B cell (primary cell): ENCODE measurements at regions not wholly inside any gene's neighbourhood (a gene's known extent, or its start where the extent isn't known, plus 50 kb on each side); places are given as distances from the start of the nearest gene placed in this dataset.

Source experiments
- ATAC-seq: fragments of 200-7000 bp; cut with Tn5 transposase; one replicate; pipeline ENCODE4 v1.10.0; 2021; ENCODE audit warnings: low read depth, mild to moderate bottlenecking, moderate number of reproducible peaks, moderate library complexity
- CTCF ChIA-PET: fragments of 350-600 bp; sonication (Branson Sonifier 250); formaldehyde crosslinking; loops from one replicate; lab custom pipeline; 2021; ENCODE audit warnings: antibody characterized with exemption, inconsistent platforms; lab: Charles Lee
- POLR2A ChIA-PET: fragments of 350-600 bp; sonication (Branson Sonifier 250); formaldehyde crosslinking; loops from one replicate; lab custom pipeline; 2021; ENCODE audit warnings: antibody characterized with exemption; lab: Charles Lee
- DNase-seq: peaks from one replicate; pipeline ENCODE4 v3.0.0; 2013
- H2AFZ ChIP-seq: 2 replicates; pipeline ENCODE4 v1.6.1; 2012; ENCODE audit warnings: mild to moderate bottlenecking, low read depth, low read length; ENCODE audit not compliant: insufficient read depth, poor library complexity, severe bottlenecking
- H3K27ac ChIP-seq, 2 donors: 1 replicate in 1 of 2; 2 replicates in 1 of 2; pipeline ENCODE4 v1.5.1; 2012 to 2013; ENCODE audit warnings: low read length in 2 of 2, mild to moderate bottlenecking in 2 of 2, moderate library complexity in 1 of 2
- H3K27me3 ChIP-seq, 4 experiments: fragments of 200-600 bp in 1 of 4; sonication (generic) in 1 of 4; replicated peaks in 1 of 4; 1 replicate in 2 of 4; 2 replicates in 2 of 4; pipeline versions ENCODE4 v1.6.1 to v1.7.0; 2013 to 2016; ENCODE audit warnings: low read length in 3 of 4, mild to moderate bottlenecking in 2 of 4, mixed read lengths in 1 of 4, moderate library complexity in 1 of 4; ENCODE audit not compliant: insufficient read depth in 4 of 4, control insufficient read depth in 3 of 4; ENCODE audit errors: control extremely low read depth in 1 of 4
- H3K36me3 ChIP-seq, 2 experiments: replicated peaks in 1 of 2; 1 replicate in 1 of 2; 2 replicates in 1 of 2; pipeline versions ENCODE4 v1.6.1 to v1.7.1; 2013; ENCODE audit warnings: low read length in 1 of 2; ENCODE audit not compliant: insufficient read depth in 2 of 2, control insufficient read depth in 1 of 2; ENCODE audit errors: control extremely low read depth in 1 of 2, extremely low read depth in 1 of 2
- H3K4me1 ChIP-seq, 2 donors: fragments of 200-600 bp in 1 of 2; sonication (generic) in 1 of 2; 1 replicate in 1 of 2; 2 replicates in 1 of 2; pipeline versions ENCODE4 v1.5.1 to v1.6.1; 2013 to 2017; ENCODE audit warnings: low read length in 2 of 2; ENCODE audit not compliant: control insufficient read depth in 2 of 2, insufficient read depth in 2 of 2
- H3K4me2 ChIP-seq: replicated peaks from 2 replicates; pipeline ENCODE3; 2012; ENCODE audit warnings: mild to moderate bottlenecking, low read depth, low read length; ENCODE audit not compliant: poor library complexity, severe bottlenecking
- H3K4me3 ChIP-seq, 5 experiments: fragments of 200-600 bp in 1 of 5; sonication (generic) in 1 of 5; 1 replicate in 3 of 5; 2 replicates in 2 of 5; pipeline versions ENCODE4 v1.5.1 to v1.7.0; 2011 to 2016; ENCODE audit warnings: low read length in 4 of 5, mild to moderate bottlenecking in 4 of 5, low read depth in 2 of 5, control low read depth in 1 of 5, moderate library complexity in 1 of 5; ENCODE audit not compliant: insufficient read depth in 1 of 5; ENCODE audit errors: control extremely low read depth in 1 of 5, extremely low read depth in 1 of 5
- H3K79me2 ChIP-seq: fragments of 200-600 bp; sonication (generic); one replicate; pipeline ENCODE4 v1.6.0; 2016; ENCODE audit warnings: low read length; ENCODE audit not compliant: control insufficient read depth, insufficient read depth
- H3K9ac ChIP-seq: fragments of 200-600 bp; sonication (generic); 2 replicates; pipeline ENCODE4 v1.6.1; 2017; ENCODE audit warnings: mild to moderate bottlenecking, low read length, moderate library complexity
- H3K9me3 ChIP-seq, 3 donors: one replicate each; pipeline versions ENCODE4 v1.6.1 to v1.7.1; 2013; ENCODE audit warnings: low read length in 2 of 3; ENCODE audit not compliant: control insufficient read depth in 2 of 3, insufficient read depth in 1 of 3; ENCODE audit errors: control extremely low read depth in 1 of 3
- H4K20me1 ChIP-seq: 2 replicates; pipeline ENCODE4 v1.6.0; 2012; ENCODE audit warnings: mild to moderate bottlenecking, low read length; ENCODE audit not compliant: insufficient read depth, control insufficient read depth, poor library complexity, severe bottlenecking
- H3K27ac Mint-ChIP-seq: one replicate; pipeline ENCODE4 v1.8.0; 2021; ENCODE audit warnings: mixed read lengths
- H3K27me3 Mint-ChIP-seq: one replicate; pipeline ENCODE4 v1.8.0; 2021; ENCODE audit warnings: mixed read lengths
- H3K4me1 Mint-ChIP-seq: one replicate; pipeline ENCODE4 v1.8.0; 2021; ENCODE audit warnings: mixed read lengths
- H3K4me3 Mint-ChIP-seq: one replicate; pipeline ENCODE4 v1.8.0; 2021; ENCODE audit warnings: mixed read lengths
- H3K9me3 Mint-ChIP-seq: one replicate; pipeline ENCODE4 v1.8.0; 2022; ENCODE audit warnings: mixed read lengths; ENCODE audit not compliant: insufficient read depth
- EZH2 ChIP-seq: IDR thresholded peaks from 2 replicates; pipeline ENCODE4 v1.6.1; 2012; ENCODE audit warnings: borderline replicate concordance, low read depth, mild to moderate bottlenecking, moderate library complexity, low read length; ENCODE audit not compliant: insufficient read depth, poor library complexity, severe bottlenecking
- WGBS: methylation state at CpG from one replicate; pipeline ENCODE4 v1.1.5; 2013; ENCODE audit warnings: missing lambda C conversion rate; ENCODE audit not compliant: insufficient coverage; 5-methylcytosine and 5-hydroxymethylcytosine counted together
- intact Hi-C: fragments of 100-400 bp; cut with micrococcal nuclease; formaldehyde crosslinking; loops from one replicate; pipeline ENCODE4 v1.10.0; 2022
- TF ChIP-seq, protein P1 (sequence below): fragments of 200-600 bp; IDR thresholded peaks from one replicate; pipeline ENCODE4 v1.8.0; 2022; ENCODE audit warnings: antibody characterized with exemption, mild to moderate bottlenecking

DNA sequence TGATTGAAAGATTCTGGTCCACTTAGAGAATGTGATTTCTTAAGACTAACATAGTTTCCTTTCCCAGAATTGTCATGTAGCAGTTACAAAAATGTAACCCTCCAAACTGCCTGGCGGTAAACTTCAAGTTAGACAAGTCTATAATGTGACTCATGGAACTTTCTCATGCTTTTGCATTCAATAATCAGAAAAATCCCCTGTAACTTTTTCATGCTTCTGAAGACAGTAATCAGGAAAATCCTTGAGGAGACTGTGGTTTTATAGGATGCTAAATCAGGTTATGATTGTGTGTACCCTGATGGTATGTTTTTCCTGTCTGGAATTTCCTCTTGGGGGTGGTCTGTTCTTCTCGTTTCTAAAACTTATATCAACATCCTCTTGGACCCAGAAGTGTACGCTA, 74.0 kb upstream of the RARB start:
- Histone ChIP-seq H3K4me1 (no peaks in the 10 kb centered on the region), H3K27ac (no peak overlapping the region), H3K4me2 (no peak overlapping the region), H2AFZ (no peak overlapping the region), H3K36me3 (no peaks in the 10 kb centered on the region), H3K4me3 (no peak overlapping the region), H3K27me3 (no peaks in the 10 kb centered on the region), H3K9me3 (no peaks in the 10 kb centered on the region), H3K79me2 (no peaks in the 10 kb centered on the region), H4K20me1 (no peaks in the 10 kb centered on the region), H3K9ac (no peak overlapping the region)
- Mint-ChIP-seq H3K4me3 (no peak overlapping the region), H3K4me1 (no peaks in the 10 kb centered on the region), H3K9me3 (peaks cover 2% of the 10 kb centered on the region), H3K27me3 (no peaks in the 10 kb centered on the region), H3K27ac (no peak overlapping the region)
- no peak for ATAC-seq
- ChIA-PET CTCF (no interaction called here), POLR2A (no interaction called here)
- intact Hi-C loops = no loop called here
- TF ChIP-seq, protein P1, sequence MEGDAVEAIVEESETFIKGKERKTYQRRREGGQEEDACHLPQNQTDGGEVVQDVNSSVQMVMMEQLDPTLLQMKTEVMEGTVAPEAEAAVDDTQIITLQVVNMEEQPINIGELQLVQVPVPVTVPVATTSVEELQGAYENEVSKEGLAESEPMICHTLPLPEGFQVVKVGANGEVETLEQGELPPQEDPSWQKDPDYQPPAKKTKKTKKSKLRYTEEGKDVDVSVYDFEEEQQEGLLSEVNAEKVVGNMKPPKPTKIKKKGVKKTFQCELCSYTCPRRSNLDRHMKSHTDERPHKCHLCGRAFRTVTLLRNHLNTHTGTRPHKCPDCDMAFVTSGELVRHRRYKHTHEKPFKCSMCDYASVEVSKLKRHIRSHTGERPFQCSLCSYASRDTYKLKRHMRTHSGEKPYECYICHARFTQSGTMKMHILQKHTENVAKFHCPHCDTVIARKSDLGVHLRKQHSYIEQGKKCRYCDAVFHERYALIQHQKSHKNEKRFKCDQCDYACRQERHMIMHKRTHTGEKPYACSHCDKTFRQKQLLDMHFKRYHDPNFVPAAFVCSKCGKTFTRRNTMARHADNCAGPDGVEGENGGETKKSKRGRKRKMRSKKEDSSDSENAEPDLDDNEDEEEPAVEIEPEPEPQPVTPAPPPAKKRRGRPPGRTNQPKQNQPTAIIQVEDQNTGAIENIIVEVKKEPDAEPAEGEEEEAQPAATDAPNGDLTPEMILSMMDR = no peak
- no peak for TF ChIP-seq EZH2
- no CpG with 5 or more reads among the region's 3 CpGs for WGBS
- no peak for DNase-seq

DNA sequence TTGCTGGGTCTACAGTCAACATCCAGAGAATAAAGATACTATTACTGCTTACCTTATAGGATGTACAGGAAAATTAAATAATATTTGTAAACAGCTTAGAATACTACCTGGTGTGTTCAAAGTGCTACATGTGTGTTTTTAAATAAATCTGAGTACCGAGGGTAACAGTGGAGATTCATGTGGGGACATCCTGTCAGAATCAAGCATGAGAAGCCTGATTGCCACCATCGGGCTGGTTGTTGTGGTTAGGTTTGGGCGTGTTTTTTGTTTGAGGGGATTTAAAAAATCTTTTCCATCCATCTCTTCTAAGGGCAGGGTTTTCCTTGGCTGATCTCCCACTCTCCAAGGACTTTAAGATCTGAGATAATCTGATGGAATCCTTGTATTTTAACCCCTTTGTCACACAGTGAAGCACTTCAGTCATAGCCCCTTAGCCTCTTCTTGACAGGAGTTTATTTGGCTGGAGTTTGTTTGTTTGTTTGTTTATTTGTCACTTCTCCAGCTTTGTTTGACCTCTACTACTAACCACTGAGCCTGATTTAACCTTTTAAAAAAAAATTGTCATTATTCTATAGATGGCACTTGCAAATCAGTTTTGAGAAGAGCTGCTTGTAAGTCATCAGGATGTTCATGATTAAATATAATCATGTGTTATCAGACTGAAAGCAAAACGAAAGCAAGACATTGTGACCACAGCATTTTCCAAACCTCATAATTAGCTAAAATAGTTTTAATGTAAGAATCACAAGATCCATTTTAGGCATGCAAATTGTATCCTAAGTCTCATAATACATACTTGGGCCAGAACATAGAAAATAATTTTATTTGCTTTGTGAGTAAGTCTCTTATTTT, 72.8 kb upstream of the RARB start:
- no peak overlapping the region for H3K4me3 Mint-ChIP-seq
- 83% methylated on average over 1 of the region's 4 CpGs for WGBS
- H4K20me1 ChIP-seq = no peaks in the 10 kb centered on the region
- ChIA-PET CTCF (interaction anchor here (0.7 kb wide), 1 partner anchor 12 kb away, joined by 3 read pairs; no protein-coding TSS in a partner anchor), POLR2A (no interaction called here)
- no peak for TF ChIP-seq EZH2
- TF ChIP-seq, protein P1 = no peak
- no peak overlapping the region for H2AFZ ChIP-seq
- H3K9me3 ChIP-seq = no peaks in the 10 kb centered on the region
- no peaks in the 10 kb centered on the region for H3K79me2 ChIP-seq
- no peaks in the 10 kb centered on the region for H3K27me3 ChIP-seq
- H3K9ac ChIP-seq = no peak overlapping the region
- ATAC-seq (no peak), DNase-seq (no peak)
- no peaks in the 10 kb centered on the region for H3K4me1 Mint-ChIP-seq
- H3K4me2 ChIP-seq = no peak overlapping the region
- H3K27ac Mint-ChIP-seq = no peak overlapping the region
- no peak overlapping the region for H3K4me3 ChIP-seq
- H3K36me3 ChIP-seq = no peaks in the 10 kb centered on the region
- H3K27me3 Mint-ChIP-seq = no peaks in the 10 kb centered on the region
- H3K4me1 ChIP-seq = no peaks in the 10 kb centered on the region
- peaks cover 2% of the 10 kb centered on the region for H3K9me3 Mint-ChIP-seq
- intact Hi-C loops = no loop called here
- no peak overlapping the region for H3K27ac ChIP-seq
